ENCODE measurements at regions not wholly inside any gene's neighbourhood (a gene's known extent, or its start where the extent isn't known, plus 50 kb on each side); places are given as distances from the start of the nearest gene placed in this dataset.

- DNase-seq: no peak
Measured at GRCh38 chr2:41610501-41611190, 437.2 kb upstream of the PKDCC start.

DNA sequence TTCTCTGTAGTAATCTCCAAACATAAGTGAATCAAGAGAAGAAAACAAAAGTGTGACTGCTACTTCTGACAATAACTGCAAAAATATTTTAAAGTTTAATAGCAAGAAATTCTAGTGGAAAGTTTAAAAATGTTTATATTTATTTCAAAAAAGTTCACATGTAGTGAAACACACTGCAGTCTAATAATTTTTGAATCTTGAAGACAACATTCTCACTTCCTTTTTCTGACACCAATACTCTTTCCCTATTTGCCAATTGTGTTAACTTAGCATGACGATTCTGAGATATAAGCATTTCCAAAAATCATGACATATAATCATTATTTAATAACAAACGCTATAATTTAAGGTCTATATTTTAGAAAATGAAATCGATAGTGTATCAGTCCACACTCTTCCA lies 429.1 kb upstream of the PKDCC start:
- no peak for DNase-seq

- no peak for DNase-seq
Measured at GRCh38 chr2:41621095-41621494, 426.7 kb upstream of the PKDCC start.

DNA sequence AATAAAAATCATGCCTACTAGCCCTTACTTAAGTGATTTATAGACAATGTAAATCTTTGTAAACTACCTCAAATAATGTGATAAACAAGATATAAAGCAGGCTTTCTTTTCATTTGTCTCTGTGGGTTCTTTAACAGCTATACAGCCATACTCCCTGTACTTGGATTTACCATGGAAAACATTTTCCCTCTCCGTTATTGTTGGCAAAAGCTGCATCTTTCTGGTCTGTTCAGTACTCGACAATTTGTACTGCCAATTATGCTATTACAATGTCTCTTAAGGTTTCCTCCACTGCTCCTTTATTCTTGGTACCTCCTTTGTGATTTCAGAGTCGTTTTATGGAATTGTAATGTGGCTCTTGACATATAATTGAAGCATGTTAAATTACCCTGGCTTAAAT lies 426.3 kb upstream of the PKDCC start:
- DNase-seq: peak; percentile 86

GRCh38 chr2:41622301-41622700 lies 425.5 kb upstream of the PKDCC start:
- DNase-seq: peak; percentile 86

GRCh38 chr2:41626936-41627335 lies 420.9 kb upstream of the PKDCC start:
- DNase-seq: no peak

DNA sequence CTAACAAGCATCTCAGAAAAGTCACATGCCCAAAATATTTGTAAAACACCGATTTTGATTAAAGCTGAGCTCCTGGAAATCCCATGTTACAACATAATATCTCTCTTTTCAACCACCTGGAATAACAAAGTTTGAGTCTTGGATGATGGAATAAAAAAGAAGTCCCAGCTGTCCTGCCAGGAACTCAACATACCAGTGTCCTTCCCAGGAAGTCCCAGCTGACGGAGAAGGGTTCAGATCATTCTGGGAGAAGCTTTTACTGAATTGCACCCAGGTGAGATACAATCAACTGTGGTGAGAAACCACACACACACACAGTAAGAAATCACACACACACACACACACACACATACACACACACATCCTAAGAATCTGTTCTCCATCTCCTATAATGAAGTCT lies 413.1 kb upstream of the PKDCC start:
- DNase-seq: no peak

DNA sequence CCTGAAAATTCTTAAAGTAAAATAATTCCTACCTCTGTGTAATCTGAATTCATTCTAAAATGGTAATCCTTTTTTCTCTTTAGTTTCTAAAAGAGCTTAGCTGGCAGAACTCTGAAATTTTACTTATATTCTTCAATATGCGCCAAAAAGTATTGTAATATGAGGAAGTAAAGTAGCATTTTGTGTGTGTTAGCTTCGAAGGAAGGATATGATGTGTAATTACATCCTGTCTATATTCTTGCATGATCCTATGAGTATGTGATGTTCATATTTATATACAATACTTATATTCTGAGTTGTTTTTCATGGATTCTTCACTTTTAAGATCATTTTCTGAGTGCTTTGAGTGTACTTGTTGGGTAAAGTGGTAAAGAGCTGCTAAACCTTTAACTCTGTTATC lies 402.9 kb upstream of the PKDCC start:
- no peak for DNase-seq

DNA sequence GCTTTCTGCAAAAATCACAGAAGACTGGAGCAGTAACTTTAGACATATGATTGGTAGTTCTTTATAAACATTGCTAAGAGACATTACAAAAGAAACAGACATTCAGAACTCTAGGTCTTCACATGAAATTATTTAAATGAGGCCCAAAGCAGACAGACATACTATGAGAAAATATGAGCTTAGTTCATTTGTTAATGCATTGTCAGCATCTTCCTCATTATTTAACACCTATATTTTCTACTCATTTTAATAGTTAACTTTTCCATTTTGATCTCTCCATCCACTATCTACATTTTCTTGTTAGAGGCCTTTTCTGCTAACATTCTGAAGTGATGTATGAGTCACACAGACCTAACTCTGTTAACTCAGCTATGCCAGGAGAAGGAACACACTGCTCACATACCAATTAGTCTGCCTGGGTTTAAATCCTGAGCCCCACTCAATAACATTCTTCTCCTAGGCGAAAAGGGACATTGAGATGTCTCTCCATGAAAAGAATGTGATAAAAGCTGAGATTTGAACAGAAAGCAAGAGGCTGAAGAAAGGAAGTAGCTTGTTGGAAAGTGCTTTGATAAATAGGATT lies 400.3 kb upstream of the PKDCC start:
- DNase-seq: no peak

DNA sequence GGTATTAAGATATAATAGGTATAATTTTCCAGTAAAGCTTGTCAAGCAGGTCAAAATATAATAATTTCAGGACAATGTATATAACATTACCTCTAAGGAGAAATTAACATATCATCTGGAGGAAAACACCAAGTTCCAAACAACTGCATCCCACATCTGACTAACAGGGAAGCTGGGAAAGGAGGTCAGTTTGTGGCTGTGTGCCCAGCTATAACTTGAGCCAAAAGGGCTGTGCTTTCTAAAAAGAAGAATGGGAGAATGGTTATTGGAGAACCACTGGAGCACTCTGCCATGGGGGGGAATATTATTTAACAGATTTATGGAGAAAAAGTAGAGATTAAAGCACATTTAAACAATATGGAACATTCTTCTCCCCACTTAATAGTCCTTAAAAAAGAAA lies 390.6 kb upstream of the PKDCC start:
- DNase-seq: no peak

DNA sequence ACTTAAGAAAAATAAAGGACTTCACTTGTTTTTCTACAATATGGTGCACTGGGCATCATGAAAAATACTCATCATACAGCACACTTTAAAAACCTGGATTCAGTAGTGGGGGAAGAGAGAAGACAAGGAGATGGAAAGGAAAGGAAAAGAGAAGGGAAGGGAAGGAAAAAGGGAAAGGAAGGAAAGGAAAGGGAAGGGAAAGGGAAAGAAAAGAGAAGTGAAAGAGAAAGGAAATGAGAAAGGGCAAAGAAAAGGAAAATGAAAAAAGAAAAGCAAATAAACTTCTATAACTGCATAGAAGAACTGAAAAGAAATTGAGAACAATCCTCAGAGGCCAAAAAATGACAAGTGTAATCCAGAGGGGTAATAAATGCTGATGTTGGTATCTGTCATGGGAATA lies 388.1 kb upstream of the PKDCC start:
- no peak for DNase-seq

DNA sequence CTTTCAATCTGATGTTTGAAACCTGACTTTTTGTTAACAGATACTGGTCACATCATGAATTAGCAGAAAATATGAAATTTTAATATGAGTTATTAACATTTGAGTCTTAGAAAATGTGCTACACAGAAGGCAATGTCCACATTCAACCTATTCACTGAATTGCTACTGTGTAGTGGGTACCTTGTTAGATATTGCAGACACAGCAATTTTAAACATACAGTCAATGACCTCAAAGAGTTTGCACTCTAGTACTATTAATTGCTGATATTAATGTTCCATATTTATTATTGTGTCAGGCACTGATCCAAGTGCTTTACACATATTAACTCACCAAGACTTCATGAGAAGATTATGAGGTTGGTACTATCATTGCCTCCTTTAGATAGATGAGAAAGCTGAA lies 385.4 kb upstream of the PKDCC start:
- no peak for DNase-seq

- no peak for DNase-seq
Measured at GRCh38 chr2:41663056-41663455, 384.8 kb upstream of the PKDCC start.

DNA sequence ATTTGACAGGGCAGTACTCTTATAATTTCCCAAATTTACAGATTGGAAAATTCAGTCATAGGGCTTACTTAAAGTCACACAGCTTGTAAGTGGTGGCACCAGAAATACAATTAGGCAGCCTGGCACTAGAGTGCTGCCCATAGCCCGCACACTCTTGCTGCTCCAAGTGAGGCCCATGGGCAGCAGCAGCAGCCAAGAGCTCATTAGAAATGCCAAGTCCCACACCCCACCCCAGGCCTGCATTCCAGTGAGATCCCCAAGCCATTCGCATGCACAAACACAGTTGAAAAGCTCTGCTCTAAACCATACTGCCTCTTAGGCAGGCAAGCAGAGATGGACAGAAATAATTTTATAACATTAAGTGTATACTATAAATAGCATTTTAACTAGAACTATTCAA lies 379.3 kb upstream of the PKDCC start:
- DNase-seq: no peak

- no peak for DNase-seq
Measured at GRCh38 chr2:41678639-41679038, 369.2 kb upstream of the PKDCC start.

DNA sequence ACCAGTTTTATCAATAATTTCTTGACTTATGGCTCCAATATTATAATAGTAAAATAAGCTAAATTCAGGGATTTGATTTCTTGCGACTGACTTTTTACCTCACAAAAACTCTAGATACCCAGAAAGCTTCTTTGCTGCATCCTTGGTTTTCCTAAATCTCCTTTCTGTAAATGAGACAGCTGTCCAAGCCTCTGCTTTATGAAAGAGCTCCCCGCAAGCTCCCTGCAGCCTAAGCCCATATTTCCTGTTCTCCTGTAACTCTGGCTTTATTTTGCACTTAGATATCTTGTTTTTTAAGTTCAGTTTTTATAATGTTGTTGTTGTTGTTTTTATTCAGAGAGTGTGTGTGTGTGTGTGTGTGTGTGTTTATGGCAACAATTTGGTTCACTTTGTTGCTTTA lies 361.7 kb upstream of the PKDCC start:
- DNase-seq: no peak

DNA sequence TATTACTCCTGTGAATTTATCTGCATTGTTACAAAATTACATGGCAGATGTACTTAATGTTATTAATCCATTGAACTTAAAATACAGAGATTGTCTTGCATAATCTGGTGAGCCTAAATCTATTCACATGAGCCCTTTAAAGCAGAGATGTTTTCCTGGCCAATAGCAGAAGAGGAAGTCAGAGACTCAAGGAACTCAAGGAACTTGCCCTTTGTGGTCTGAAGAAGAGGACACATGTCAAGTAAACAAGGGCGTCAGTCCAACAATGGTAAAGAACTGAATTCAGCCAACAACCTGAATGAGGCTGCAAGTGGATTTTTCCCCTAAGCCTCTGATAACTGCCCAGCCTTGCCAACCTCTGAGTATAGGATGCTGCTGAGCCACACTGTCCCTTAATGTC lies 356.3 kb upstream of the PKDCC start:
- no peak for DNase-seq

GRCh38 chr2:41694536-41695049 lies 353.2 kb upstream of the PKDCC start:
- no peak for DNase-seq

DNA sequence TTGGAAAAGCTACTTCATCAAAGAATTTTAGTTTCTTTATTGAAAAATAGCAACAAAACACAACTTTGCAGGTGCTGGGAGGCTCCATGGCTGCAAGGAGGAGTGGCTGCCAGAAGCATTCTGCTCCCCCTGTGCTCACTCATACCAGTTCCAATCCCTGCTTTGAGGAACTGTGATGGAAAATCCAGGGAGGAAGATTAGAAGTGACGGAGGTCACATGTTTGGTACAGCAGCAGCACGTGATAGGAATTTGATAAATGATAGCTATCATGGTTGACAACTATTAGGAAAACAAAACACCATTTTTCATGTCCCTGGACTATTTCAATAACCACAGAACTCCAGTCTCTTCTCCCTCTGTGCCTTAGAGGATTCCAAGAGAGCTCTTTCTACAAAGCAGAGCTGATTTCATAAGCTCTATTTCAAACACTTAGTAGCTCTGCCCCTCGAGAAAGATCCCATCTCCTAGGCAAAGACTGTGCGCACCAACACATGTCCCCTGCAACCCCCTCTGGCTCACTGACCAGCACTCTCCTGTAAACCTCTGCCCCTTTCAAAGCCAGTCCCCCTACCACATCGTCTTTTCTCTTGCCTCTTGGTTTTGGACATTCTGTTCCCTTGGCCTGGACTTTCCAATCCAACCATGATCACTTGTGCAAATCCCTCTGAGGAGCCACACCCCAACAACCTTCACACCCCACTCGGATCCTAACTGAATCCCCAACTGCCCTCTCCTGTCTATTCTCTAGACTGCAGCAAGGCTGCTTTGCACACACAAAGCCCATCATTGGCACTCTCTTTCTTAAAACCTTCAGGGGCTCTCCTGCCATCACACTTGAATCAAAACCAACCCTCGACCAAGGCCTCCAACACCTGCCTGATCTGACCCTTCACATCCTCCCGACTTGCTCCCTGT lies 352.4 kb upstream of the PKDCC start:
- no peak for DNase-seq

- no peak for DNase-seq
Measured at GRCh38 chr2:41697389-41697788, 350.4 kb upstream of the PKDCC start.

DNA sequence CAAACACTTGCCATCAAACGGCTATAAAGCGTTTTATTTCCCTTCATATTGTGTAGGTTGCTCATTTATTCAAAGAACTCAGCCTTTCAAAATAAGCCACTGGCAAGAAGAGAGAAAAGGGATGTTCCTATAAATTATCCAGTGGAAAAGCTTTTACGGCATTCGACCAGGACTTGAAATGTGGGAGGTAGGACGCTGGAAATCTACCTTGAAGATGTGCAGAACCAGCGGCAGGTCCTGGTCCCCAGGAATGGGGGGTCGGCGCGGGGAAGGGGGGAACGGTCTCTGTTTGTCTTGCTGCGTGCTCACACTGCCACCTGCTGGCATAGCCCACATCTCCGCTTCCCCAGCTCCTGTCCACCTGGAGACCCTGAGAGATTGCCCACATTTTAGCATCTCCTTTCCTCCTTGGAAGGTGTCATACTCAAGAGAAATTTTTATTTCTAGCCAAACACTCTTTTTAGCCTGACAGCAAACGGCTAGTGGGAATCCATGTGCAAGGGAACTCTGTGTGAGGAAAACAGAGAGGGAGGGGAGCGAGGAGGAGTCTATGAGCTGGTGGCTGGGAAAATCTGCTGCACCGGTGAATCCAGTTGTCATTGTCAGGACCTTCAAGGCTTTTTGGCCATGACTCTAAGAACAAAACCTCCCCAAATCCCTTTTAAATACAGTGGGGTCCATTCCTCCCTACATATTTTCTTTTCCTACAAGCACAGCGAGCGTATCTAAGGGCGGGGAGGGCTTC lies 349.0 kb upstream of the PKDCC start:
- DNase-seq: no peak

DNA sequence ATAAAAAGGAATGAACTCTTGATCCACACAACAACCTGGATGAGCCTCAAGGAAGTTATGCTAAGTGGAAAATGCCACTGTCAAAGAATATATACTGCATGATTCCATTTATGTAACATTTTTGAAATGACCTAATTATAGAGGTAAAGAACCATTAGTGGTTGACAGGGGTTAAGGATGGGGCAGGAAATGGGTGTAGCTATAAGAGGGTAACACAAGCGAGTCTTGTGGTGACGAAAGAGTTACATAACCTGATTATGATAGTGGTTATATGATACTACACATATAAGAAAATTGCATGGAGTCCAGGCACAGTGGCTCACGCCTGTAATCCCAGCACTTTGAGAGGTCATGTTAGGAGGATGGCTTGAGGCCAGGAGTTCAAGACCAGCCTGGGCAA lies 346.6 kb upstream of the PKDCC start:
- no peak for DNase-seq

DNA sequence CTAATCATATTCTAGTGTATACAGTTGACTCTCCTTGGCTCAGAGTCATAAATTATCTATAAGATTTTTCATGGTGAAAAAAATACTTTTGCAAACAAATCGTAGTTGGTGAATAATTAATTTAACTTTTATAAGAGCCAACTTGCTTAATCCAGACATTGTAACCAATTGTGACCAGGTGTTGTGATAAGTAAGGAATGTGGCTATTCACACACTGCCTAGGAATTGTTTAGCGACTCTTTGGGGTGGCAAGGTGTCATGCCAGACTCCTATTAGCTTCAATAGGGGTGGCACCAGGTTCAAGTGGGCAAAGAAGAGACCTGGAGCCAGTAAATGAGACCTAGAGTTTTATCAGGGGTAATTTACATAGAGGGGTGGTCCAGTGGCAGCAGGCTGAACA lies 344.7 kb upstream of the PKDCC start:
- DNase-seq: no peak
